HepG2 (cell line): ENCODE measurements at regions not wholly inside any gene's neighbourhood (a gene's known extent, or its start where the extent isn't known, plus 50 kb on each side); places are given as distances from the start of the nearest gene placed in this dataset.

Source experiments
- ATAC-seq: fragments of 200-7000 bp; cut with Tn5 transposase; 3 replicates; pipeline ENCODE4 v1.9.1; 2020; ENCODE audit warnings: mild to moderate bottlenecking, moderate library complexity
- BruUV-seq: library from RNA; stranded (reverse); fragments of 400-500 nt; replicated peaks from 2 replicates; lab custom pipeline; 2021; lab: Mats Ljungman, UMichigan
- CTCF ChIA-PET: fragments of 300-600 bp; formaldehyde crosslinking; extraction: SDS; loops from one replicate; lab custom pipeline; 2021; ENCODE audit warnings: low total read pairs, inconsistent platforms, low intra/inter-chr PET ratio; lab: Yijun Ruan, JAX
- POLR2A ChIA-PET: fragments of 350-600 bp; sonication (Branson Sonifier 250); formaldehyde crosslinking; loops from one replicate; lab custom pipeline; 2020; ENCODE audit warnings: antibody characterized with exemption, inconsistent platforms; lab: Yijun Ruan, JAX
- DNase-seq: peaks from one replicate; pipeline ENCODE4 v3.0.0-alpha.2; 2015; ENCODE audit warnings: low spot score
- FAIRE-seq: peaks from 3 replicates; lab custom pipeline; 2011; peaks lifted over from hg19 to GRCh38; lab: Jason Lieb, UNC
- H2AFZ ChIP-seq: one replicate; pipeline ENCODE4 v1.6.1; 2011; ENCODE audit warnings: low read length, inconsistent platforms
- H3K27ac ChIP-seq: fragments of 300-600 bp; 3 replicates; pipeline ENCODE4 v1.8.0; 2011; ENCODE audit warnings: mixed run types, mild to moderate bottlenecking, mixed read lengths, low read length, inconsistent platforms; ENCODE audit not compliant: insufficient read depth; ENCODE audit errors: extremely low read length
- H3K27me3 ChIP-seq, 2 experiments: fragments of 200-600 bp in 1 of 2; 2 replicates in 1 of 2; 3 replicates in 1 of 2; pipeline versions ENCODE4 v1.6.0 to v1.8.0; 2011; ENCODE audit warnings: low read length in 2 of 2, mild to moderate bottlenecking in 2 of 2, moderate library complexity in 2 of 2, inconsistent platforms in 1 of 2; ENCODE audit not compliant: insufficient read depth in 2 of 2, control insufficient read depth in 1 of 2
- H3K36me3 ChIP-seq, 2 experiments: fragments of 200-600 bp in 1 of 2; replicated peaks in 1 of 2; 2 replicates in 1 of 2; 3 replicates in 1 of 2; pipeline versions ENCODE4 v1.5.1 to v1.8.0; 2011; ENCODE audit warnings: low read length in 2 of 2, inconsistent platforms in 1 of 2; ENCODE audit not compliant: insufficient read depth in 2 of 2, control insufficient read depth in 1 of 2
- H3K4me1 ChIP-seq: 2 replicates; pipeline ENCODE4 v1.5.1; 2012; ENCODE audit warnings: low read length, inconsistent platforms; ENCODE audit not compliant: insufficient read depth
- H3K4me2 ChIP-seq: 2 replicates; pipeline ENCODE4 v1.6.0; 2011; ENCODE audit warnings: low read depth, low read length, inconsistent platforms
- H3K4me3 ChIP-seq, 3 experiments: fragments of 200-600 bp in 1 of 3; sonication (generic), shearing (Covaris generic) in 1 of 3; replicated peaks in 1 of 3; 2 replicates each; pipeline ENCODE4 v1.5.1; 2011 to 2016; ENCODE audit warnings: low read length in 3 of 3, inconsistent platforms in 2 of 3, low read depth in 2 of 3, mild to moderate bottlenecking in 2 of 3, control low read depth in 1 of 3, mixed read lengths in 1 of 3; ENCODE audit not compliant: insufficient read depth in 1 of 3
- H3K79me2 ChIP-seq: one replicate; pipeline ENCODE4 v1.6.1; 2011; ENCODE audit warnings: low read length, inconsistent platforms; ENCODE audit not compliant: insufficient read depth
- H3K9ac ChIP-seq: 2 replicates; pipeline ENCODE4 v1.6.0; 2011; ENCODE audit warnings: mild to moderate bottlenecking, low read depth, low read length, inconsistent platforms; ENCODE audit not compliant: insufficient read depth
- H3K9me3 ChIP-seq: 2 replicates; pipeline ENCODE4 v1.5.1; 2012; ENCODE audit warnings: mild to moderate bottlenecking, low read length
- H4K20me1 ChIP-seq: 2 replicates; pipeline ENCODE4 v1.6.0; 2011; ENCODE audit warnings: inconsistent platforms, mild to moderate bottlenecking, low read length, moderate library complexity; ENCODE audit not compliant: insufficient read depth
- BATF2 ChIP-seq: sonication (generic); formaldehyde crosslinking; IDR thresholded peaks from 2 replicates; pipeline ENCODE4 v1.8.0; 2022; ENCODE audit warnings: mild to moderate bottlenecking, missing genetic modification reagents, moderate library complexity
- CREB1 ChIP-seq, 2 experiments: fragments of 450-650 bp in 1 of 2; IDR thresholded peaks; 2 replicates each; pipeline ENCODE4 v1.6.1; 2016 to 2017; ENCODE audit warnings: control low read depth in 1 of 2, mild to moderate bottlenecking in 1 of 2, missing compliant biosample characterization in 1 of 2, missing genetic modification characterization in 1 of 2
- ETV6 ChIP-seq: sonication (generic); formaldehyde crosslinking; conservative IDR thresholded peaks from 2 replicates; pipeline ENCODE4 v1.4.0; 2020; ENCODE audit warnings: missing genetic modification reagents
- FOXA3 ChIP-seq: IDR thresholded peaks from 2 replicates; pipeline ENCODE4 v1.6.1; 2016; ENCODE audit warnings: missing genetic modification reagents, missing compliant biosample characterization
- GATAD1 ChIP-seq: IDR thresholded peaks from 2 replicates; pipeline ENCODE4 v1.6.1; 2016; ENCODE audit warnings: missing genetic modification reagents, missing compliant biosample characterization
- HIC2 ChIP-seq: sonication (generic); formaldehyde crosslinking; IDR thresholded peaks from 2 replicates; pipeline ENCODE4 v1.9.0; 2022; ENCODE audit warnings: low read depth, missing genetic modification reagents
- PCBP1 ChIP-seq: fragments of 200-400 bp; formaldehyde crosslinking; IDR thresholded peaks from 2 replicates; pipeline ENCODE4 v1.6.1; 2017; ENCODE audit warnings: mild to moderate bottlenecking, low read depth, low read length, borderline replicate concordance
- PLSCR1 ChIP-seq: sonication (generic); formaldehyde crosslinking; IDR thresholded peaks from 2 replicates; pipeline ENCODE4 v1.5.0; 2020; ENCODE audit warnings: missing genetic modification reagents, mild to moderate bottlenecking, borderline replicate concordance
- SPEN ChIP-seq: sonication (generic); formaldehyde crosslinking; IDR thresholded peaks from 2 replicates; pipeline ENCODE4 v1.5.1; 2020; ENCODE audit warnings: low read depth, mild to moderate bottlenecking, missing genetic modification reagents
- STAT6 ChIP-seq: sonication (generic); formaldehyde crosslinking; IDR thresholded peaks from 2 replicates; pipeline ENCODE4 v1.4.0; 2020; ENCODE audit warnings: missing genetic modification reagents, mild to moderate bottlenecking, borderline replicate concordance
- ZNF3 ChIP-seq: IDR thresholded peaks from 2 replicates; pipeline ENCODE4 v1.7.0; 2017; ENCODE audit warnings: inconsistent platforms
- ZNF570 ChIP-seq: sonication (generic); formaldehyde crosslinking; IDR thresholded peaks from 2 replicates; pipeline ENCODE4 v1.4.0; 2020; ENCODE audit warnings: mild to moderate bottlenecking, missing genetic modification reagents, borderline replicate concordance
- ZNF841 ChIP-seq: sonication (generic); formaldehyde crosslinking; IDR thresholded peaks from 2 replicates; pipeline ENCODE4 v1.8.1; 2023; ENCODE audit warnings: missing genetic modification reagents, borderline replicate concordance
- ZUFSP ChIP-seq: sonication (generic); formaldehyde crosslinking; IDR thresholded peaks from 2 replicates; pipeline ENCODE4 v1.9.0; 2021; ENCODE audit warnings: missing genetic modification reagents, mild to moderate bottlenecking, borderline replicate concordance
- WGBS: methylation state at CpG from one replicate; pipeline ENCODE4 v1.1.6; 2017; ENCODE audit warnings: low lambda C conversion rate; 5-methylcytosine and 5-hydroxymethylcytosine counted together
- in situ Hi-C: cut with HindIII; loops from 2 replicates; pipeline ENCODE4 v1.10.0; 2017; ENCODE audit warnings: low pct_unique_long_range_greater_than_20kb; ENCODE audit not compliant: extremely low pct_ligation_motif_present
- intact Hi-C: fragments of 100-400 bp; cut with micrococcal nuclease; formaldehyde crosslinking; loops from one replicate; pipeline ENCODE4 v1.10.0; 2022; ENCODE audit not compliant: unreplicated experiment

DNA sequence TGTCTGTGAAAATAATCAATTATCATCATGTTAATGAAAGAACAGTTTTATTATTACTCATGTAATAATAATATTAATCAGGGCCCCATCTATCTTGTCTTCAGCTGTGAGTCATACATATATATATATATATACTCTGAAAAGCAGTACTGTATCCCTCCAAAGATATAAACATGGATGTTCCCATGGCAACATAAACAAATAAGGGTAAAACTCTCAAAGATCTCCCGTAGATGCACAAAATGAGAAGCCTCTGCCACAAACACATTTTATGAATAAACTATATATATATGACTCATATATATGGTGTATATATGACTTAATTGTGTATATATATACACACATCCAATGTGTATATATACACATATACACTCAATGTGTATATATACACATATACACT is 163.8 kb upstream of the ARHGEF26 start (continued):
- TF ChIP-seq BATF2, result no peak

DNA sequence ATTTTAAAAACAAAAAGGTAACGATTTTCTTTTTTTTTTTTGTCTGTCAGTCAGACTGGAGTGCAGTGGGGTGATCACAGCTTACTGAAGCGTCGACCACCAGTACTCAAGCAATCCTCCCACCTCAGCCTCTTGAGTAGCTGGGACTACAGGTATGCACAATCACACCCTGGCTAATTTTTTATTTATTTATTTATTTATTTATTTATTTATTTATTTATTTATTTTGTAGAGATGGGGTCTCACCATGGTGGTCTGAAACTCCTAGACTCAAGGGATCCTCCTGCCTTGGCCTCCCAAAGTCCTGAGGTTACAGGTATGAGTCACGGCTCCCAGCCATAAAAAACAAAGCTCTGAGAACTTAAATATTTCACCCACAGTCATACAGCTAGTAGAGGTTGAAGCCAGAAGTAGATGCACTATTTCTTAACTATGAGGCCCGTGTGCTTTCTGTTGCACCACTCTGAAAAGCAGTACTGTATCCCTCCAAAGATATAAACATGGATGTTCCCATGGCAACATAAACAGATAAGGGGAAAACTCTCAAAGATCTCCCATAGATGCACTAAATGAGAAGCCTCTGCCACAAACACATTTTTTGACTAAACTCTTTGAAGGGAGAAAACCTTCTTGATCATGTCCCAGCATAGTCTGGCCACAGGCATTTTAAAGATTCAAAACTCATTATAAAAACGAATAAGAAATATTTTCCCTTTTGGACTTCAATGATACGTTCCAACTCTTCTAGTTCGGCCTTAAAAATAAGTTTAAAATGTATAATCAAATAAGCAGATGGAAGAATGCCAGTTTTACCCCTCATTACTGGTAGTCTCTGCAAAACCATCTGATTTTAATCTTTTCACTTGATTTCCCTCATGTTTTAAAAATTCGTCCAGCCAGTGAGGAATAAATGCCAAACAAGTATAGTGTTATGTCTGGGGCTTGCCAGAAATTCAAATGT is 162.3 kb upstream of the ARHGEF26 start:
- 21% methylated on average over 9 of the region's 9 CpGs for WGBS
- H3K4me1 ChIP-seq, result no peaks in the 10 kb centered on the region
- ChIA-PET POLR2A (no interaction called here), CTCF (no interaction called here)
- no peaks in the 10 kb centered on the region for H3K79me2 ChIP-seq
- no peaks in the 10 kb centered on the region for H3K36me3 ChIP-seq
- no peak overlapping the region for H3K4me3 ChIP-seq
- no peak for FAIRE-seq
- in situ Hi-C loops, result no loop called here
- no TSS peak for BruUV-seq
- ATAC-seq, result no peak
- H3K9me3 ChIP-seq, result no peaks in the 10 kb centered on the region
- H3K27me3 ChIP-seq, result no peaks in the 10 kb centered on the region
- no peak overlapping the region for H3K9ac ChIP-seq
- H4K20me1 ChIP-seq, result no peaks in the 10 kb centered on the region
- no peak overlapping the region for H3K27ac ChIP-seq
- H2AFZ ChIP-seq, result no peak overlapping the region
- intact Hi-C loops, result no loop called here
- DNase-seq, result no peak
- no peak overlapping the region for H3K4me2 ChIP-seq
- TF ChIP-seq CREB1 (IDR thresholded peaks at IDR 0.05) (no peak), CREB1 (CRISPR knock-in tag; IDR thresholded peaks at IDR 0.05) (no peak), GATAD1 (CRISPR knock-in tag) (no peak), SPEN (no peak), ZUFSP (CRISPR knock-in tag) (no peak), ZNF3 (CRISPR knock-in tag) (no peak), HIC2 (CRISPR knock-in tag) (no peak), STAT6 (CRISPR knock-in tag) (no peak), ZNF841 (CRISPR knock-in tag) (no peak), PCBP1 (no peak), FOXA3 (CRISPR knock-in tag) (no peak), ZNF570 (CRISPR knock-in tag) (no peak), PLSCR1 (no peak), ETV6 (CRISPR knock-in tag) (no peak)
